ENCODE measurements at regions not wholly inside any gene's neighbourhood (a gene's known extent, or its start where the extent isn't known, plus 50 kb on each side); places are given as distances from the start of the nearest gene placed in this dataset.

- intact Hi-C loops (cut with micrococcal nuclease): no loop called here
- ATAC-seq (no peak), FAIRE-seq (no peak), DNase-seq (ENCODE audit: extremely low read depth in 1 of 4, low spot score in 3 of 4) (no peak)
- Histone ChIP-seq H3K9ac (ENCODE audit: insufficient read depth in 1 of 2, low read depth in 2 of 2, low read length in 2 of 2) (no peak overlapping the region), H3K4me1 (replicated peaks in 1 of 2; ENCODE audit: control insufficient read depth in 2 of 2, insufficient read depth in 2 of 2, low read length in 2 of 2) (no peaks in the 10 kb centered on the region), H3K4me3 (no peak overlapping the region), H3K9me1 (ENCODE audit: control insufficient read depth, insufficient read depth, low read length) (no peaks in the 10 kb centered on the region), H4K20me1 (replicated peaks; ENCODE audit: control insufficient read depth, insufficient read depth, low read length) (0 out of 2 replicates have a peak, but pooled peaks cover 4% of the 10 kb centered on the region), H3K79me2 (ENCODE audit: control insufficient read depth, insufficient read depth, low read length) (no peaks in the 10 kb centered on the region), H3K4me2 (ENCODE audit: insufficient read depth, low read length) (no peak overlapping the region), H3K36me3 (ENCODE audit: control insufficient read depth, insufficient read depth, low read length) (no peaks in the 10 kb centered on the region; the same call in 2 of the 3 replicates), H3K27ac (ENCODE audit: extremely low read depth, low read depth, low read length) (no peak overlapping the region), H3K9me3 (replicated peaks; ENCODE audit: control insufficient read depth, insufficient read depth, low read depth, low read length) (no peaks in the 10 kb centered on the region), H3K27me3 (ENCODE audit: control insufficient read depth in 2 of 2, insufficient read depth in 2 of 2, low read length in 2 of 2) (no peaks in the 10 kb centered on the region), H2AFZ (ENCODE audit: low read depth, low read length) (no peak overlapping the region)
- in situ Hi-C loops (cut with MboI): no loop called here
- BruUV-seq (replicated peaks): no TSS peak
- TF ChIP-seq ZFP36 (IDR thresholded peaks at IDR 0.05; ENCODE audit: low read depth, low read length, partially characterized antibody) (no peak), ZFX (CRISPR knock-in tag; IDR thresholded peaks at IDR 0.05) (no peak), THRAP3 (IDR thresholded peaks at IDR 0.05; ENCODE audit: borderline replicate concordance) (no peak)
- ChIA-PET CTCF (ENCODE audit: low intra/inter-chr PET ratio) (no interaction called here), POLR2A (no interaction called here)
- WGBS (ENCODE audit: insufficient coverage, low coverage, missing lambda C conversion rate): 81% methylated on average over 6 of the region's 6 CpGs
Measured at GRCh38 chr6:154888421-154889295, 106.5 kb upstream of the TIAM2 start.

- BruUV-seq (replicated peaks): no TSS peak
- Histone ChIP-seq H3K27me3 (ENCODE audit: control insufficient read depth in 2 of 2, insufficient read depth in 2 of 2, low read length in 2 of 2) (no peaks in the 10 kb centered on the region), H3K79me2 (ENCODE audit: control insufficient read depth, insufficient read depth, low read length) (no peaks in the 10 kb centered on the region), H3K9me1 (ENCODE audit: control insufficient read depth, insufficient read depth, low read length) (no peaks in the 10 kb centered on the region), H3K9me3 (replicated peaks; ENCODE audit: control insufficient read depth, insufficient read depth, low read depth, low read length) (no peaks in the 10 kb centered on the region), H3K36me3 (ENCODE audit: control insufficient read depth, insufficient read depth, low read length) (no peaks in the 10 kb centered on the region; the same call in 2 of the 3 replicates), H2AFZ (ENCODE audit: low read depth, low read length) (no peak overlapping the region), H3K9ac (ENCODE audit: insufficient read depth in 1 of 2, low read depth in 2 of 2, low read length in 2 of 2) (no peak overlapping the region), H3K4me1 (replicated peaks in 1 of 2; ENCODE audit: control insufficient read depth in 2 of 2, insufficient read depth in 2 of 2, low read length in 2 of 2) (no peaks in the 10 kb centered on the region), H4K20me1 (replicated peaks; ENCODE audit: control insufficient read depth, insufficient read depth, low read length) (0 out of 2 replicates have a peak, but pooled peaks cover 4% of the 10 kb centered on the region), H3K27ac (ENCODE audit: extremely low read depth, low read depth, low read length) (no peak overlapping the region), H3K4me2 (ENCODE audit: insufficient read depth, low read length) (no peak overlapping the region), H3K4me3 (no peak overlapping the region)
- FAIRE-seq: no peak
- WGBS (ENCODE audit: insufficient coverage, low coverage, missing lambda C conversion rate): 76% methylated on average over 3 of the region's 3 CpGs
- no peak for DNase-seq (ENCODE audit: extremely low read depth in 1 of 4, low spot score in 3 of 4)
- CTCF ChIA-PET (ENCODE audit: low intra/inter-chr PET ratio): no interaction called here
- POLR2A ChIA-PET: interaction anchor here (0.8 to 0.9 kb wide), 2 partner anchors 8 to 200 kb away, joined by 3 read pairs; no protein-coding TSS in a partner anchor
- in situ Hi-C loops (cut with MboI) (no loop called here), intact Hi-C loops (cut with micrococcal nuclease) (no loop called here)
- no peak for ATAC-seq
- TF ChIP-seq JUN (IDR thresholded peaks at IDR 0.05; ENCODE audit: borderline replicate concordance, low read depth, low read length) (no peak), JUN (CRISPR knock-in tag; IDR thresholded peaks at IDR 0.05; ENCODE audit: borderline replicate concordance) (no peak), ZNF507 (tag; conservative IDR thresholded peaks at IDR 0.05) (no peak), JUNB (CRISPR knock-in tag; conservative IDR thresholded peaks at IDR 0.05) (no peak), ZNF77 (CRISPR knock-in tag; IDR thresholded peaks at IDR 0.05) (no peak), CBFB (CRISPR knock-in tag; IDR thresholded peaks at IDR 0.05) (no peak), ZNF239 (CRISPR knock-in tag; IDR thresholded peaks at IDR 0.05) (no peak), BRD9 (IDR thresholded peaks at IDR 0.05; ENCODE audit: low read depth, partially characterized antibody) (no peak), MED1 (CRISPR knock-in tag; IDR thresholded peaks at IDR 0.05; ENCODE audit: borderline replicate concordance) (no peak)
- TF ChIP-seq, protein P1, sequence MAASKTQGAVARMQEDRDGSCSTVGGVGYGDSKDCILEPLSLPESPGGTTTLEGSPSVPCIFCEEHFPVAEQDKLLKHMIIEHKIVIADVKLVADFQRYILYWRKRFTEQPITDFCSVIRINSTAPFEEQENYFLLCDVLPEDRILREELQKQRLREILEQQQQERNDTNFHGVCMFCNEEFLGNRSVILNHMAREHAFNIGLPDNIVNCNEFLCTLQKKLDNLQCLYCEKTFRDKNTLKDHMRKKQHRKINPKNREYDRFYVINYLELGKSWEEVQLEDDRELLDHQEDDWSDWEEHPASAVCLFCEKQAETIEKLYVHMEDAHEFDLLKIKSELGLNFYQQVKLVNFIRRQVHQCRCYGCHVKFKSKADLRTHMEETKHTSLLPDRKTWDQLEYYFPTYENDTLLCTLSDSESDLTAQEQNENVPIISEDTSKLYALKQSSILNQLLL (CRISPR knock-in tag; IDR thresholded peaks at IDR 0.05; ENCODE audit: borderline replicate concordance): no peak
- TF ChIP-seq, protein P2, sequence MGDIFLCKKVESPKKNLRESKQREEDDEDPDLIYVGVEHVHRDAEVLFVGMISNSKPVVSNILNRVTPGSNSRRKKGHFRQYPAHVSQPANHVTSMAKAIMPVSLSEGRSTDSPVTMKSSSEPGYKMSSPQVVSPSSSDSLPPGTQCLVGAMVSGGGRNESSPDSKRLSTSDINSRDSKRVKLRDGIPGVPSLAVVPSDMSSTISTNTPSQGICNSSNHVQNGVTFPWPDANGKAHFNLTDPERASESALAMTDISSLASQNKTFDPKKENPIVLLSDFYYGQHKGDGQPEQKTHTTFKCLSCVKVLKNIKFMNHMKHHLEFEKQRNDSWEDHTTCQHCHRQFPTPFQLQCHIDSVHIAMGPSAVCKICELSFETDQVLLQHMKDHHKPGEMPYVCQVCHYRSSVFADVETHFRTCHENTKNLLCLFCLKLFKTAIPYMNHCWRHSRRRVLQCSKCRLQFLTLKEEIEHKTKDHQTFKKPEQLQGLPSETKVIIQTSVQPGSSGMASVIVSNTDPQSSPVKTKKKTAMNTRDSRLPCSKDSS (IDR thresholded peaks at IDR 0.05; ENCODE audit: low read depth, partially characterized antibody): no peak
Measured at GRCh38 chr6:154890874-154891273, 104.2 kb upstream of the TIAM2 start.

Data from K562 (cell line).